Left renal cortex interstitium (tissue), 4 donors: ENCODE measurements at regions not wholly inside any gene's neighbourhood (a gene's known extent, or its start where the extent isn't known, plus 50 kb on each side); places are given as distances from the start of the nearest gene placed in this dataset.

Experiments
- DNase-seq, 4 donors: peaks; one replicate each; pipeline ENCODE4 v3.0.0-alpha.2; 2013; ENCODE audit warnings: low read depth in 4 of 4, low spot score in 2 of 4, missing footprints in 1 of 4

DNA sequence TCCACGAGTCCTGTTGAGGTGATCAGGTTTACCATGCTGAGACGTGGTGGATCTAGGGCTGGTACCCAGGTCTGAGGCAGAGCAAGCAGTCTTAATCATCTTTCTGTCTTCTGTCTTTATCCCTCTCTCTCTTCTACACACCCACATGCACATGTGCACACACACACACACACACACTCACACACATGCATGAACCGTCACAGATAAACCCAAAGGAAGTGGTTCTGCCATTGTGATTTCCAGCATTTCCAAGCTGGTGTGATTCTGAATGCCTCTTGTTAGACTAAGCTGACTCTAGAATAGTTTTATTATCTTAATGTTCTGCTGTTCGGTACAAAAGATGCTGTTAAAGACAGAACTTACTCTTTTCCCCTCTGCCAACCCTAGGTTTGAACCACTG lies 411.8 kb upstream of the SALL1 start:
- no peak for DNase-seq

DNA sequence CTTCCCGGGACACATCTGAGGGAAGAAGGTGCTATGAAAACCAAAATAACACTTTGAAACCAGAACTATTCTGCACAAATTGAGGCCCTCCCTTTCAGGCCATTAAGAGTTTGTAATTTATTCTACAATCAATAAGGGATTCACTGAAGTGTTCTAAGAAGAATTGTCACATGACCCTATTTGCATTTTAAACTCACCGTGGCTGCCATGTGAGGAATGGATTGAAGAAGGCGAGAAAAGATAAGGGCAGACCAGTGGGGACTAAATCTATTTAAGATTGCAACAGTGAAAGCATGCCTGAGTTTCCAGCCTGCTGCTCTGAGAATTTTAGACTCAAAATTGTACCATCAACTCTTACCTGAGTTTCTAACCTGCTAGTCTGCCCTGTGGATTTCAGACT lies 408.8 kb upstream of the SALL1 start:
- no peak for DNase-seq

DNA sequence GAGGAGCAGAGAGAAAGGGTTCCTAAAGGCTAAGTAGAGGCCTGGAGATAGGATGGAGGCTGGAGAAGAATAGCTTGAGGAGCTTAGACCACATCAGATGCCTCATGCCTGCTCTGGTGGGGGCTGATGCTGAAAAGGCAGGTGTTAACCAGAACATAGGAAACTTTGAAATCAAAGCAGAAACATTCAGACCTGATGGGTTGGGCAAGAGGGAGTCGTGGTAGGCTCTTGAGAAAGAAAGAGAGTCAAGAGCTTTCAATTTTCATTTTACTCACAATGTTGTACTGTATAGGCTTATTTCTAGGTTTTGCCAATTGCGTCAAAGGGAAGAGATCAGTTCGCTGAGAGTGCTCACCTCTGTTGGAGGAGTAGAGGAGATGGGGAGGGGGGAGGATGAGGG lies 406.6 kb upstream of the SALL1 start:
- no peak for DNase-seq

DNA sequence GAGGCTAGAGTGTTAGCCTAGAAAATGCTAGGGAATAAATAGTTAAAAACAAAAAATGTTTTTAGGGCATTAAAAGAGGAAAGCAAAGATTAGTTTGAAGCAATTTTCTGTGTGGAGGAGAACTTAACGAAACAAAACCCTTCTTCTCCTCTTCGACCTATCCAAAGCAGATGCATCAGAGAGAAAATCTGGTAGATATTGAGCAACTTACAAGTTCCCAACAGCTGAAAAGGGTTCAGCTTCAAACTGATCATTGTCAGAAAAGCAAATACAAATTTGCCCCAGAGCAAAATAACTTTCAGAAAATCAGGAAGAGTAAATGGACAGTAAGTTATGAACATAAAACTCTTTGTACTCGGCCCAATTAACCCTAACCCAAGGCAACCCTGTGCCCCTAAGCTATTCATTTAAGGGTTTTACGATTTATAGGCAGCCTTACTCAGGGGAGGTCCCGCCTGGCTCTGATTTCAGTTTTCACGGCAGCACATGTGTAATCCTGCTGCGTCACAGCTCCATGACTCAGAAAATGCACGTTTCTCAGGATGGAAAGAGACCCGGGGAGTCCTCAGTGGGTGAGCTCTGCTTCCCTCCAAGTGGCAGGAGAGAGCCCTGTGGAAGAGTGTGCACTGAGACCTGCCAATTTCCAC lies 405.7 kb upstream of the SALL1 start:
- DNase-seq, result no peak

DNA sequence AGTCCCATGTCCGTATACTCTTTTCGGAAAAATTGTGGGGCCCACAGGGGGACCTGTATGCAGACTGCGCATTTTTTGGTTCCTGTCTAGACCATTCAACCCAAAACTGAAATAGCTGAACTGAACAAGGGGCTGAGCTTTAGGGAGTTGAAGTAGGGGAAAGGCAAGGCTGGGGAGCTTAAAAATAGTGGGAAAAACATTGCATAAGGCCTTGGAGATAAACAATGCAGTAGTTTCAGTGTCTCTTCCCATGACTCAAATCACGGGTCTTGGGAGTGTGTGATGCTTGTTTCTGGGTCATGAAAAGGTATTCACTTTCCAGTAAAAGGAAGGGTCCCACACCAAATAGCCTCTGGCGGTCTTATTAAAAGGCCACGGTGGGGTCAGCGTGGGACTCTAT lies 402.8 kb upstream of the SALL1 start:
- no peak for DNase-seq

DNA sequence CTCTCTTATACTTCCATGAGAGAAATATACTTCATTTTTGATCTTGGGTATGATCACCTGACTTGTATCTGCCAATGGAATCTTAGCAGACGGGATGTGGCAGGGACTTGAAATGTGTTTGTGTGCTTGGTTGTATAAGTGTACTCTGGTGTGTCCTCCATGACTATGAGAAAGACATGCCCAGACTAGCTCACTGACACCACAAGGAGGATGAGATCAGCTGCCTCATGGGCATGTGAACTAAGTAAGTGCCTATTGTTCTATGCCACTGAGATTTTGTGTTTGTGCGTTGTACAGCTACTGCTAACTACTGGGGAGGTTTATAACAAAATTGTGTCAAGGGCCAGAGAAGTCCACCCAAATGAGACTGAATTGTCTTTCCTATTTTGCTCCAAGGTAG lies 402.2 kb upstream of the SALL1 start:
- no peak for DNase-seq

DNA sequence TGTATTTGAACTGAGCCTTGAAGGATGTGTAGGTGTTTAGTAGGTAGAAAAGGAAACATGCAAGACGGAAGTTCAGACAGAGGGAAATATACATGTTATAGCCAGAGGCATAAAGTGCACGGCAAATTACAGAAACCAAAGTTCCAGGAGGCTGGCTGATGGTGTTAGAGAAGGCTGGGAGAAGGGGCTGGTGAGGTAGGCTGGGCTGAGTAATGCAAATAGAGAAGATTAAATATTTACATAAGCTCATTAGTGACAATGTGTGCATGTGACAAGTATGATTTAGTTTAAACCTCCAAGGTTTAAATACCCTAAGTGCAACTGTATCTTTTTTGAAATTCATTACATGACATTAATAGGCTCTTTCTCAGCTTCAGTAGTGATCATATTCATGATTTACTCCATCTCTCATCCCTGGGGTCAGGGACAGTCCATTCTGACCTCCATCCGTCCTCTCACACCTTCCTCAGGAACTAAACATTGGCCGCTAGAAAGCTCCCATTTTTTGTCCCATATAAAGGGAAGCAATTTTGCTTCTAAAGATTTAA lies 399.8 kb upstream of the SALL1 start:
- no peak for DNase-seq

DNA sequence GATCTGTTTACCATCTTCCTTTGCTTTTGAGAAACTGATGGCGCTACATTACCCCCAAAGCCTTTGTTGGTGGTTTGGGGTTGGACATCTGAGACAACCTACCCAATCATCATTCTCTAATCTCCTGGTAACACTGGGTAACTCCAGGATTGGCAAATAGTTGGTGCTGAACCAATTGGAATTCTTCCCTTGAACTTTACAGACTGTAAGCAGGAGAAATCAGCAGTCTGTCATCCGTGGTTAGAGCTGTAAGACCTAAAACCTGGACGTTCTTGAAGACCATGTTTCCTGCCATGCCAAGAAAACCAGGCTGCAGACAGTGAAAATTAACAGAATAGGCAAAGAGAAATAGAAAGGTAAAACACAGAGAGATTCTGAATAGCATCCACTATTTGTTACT lies 398.8 kb upstream of the SALL1 start:
- DNase-seq, result no peak

DNA sequence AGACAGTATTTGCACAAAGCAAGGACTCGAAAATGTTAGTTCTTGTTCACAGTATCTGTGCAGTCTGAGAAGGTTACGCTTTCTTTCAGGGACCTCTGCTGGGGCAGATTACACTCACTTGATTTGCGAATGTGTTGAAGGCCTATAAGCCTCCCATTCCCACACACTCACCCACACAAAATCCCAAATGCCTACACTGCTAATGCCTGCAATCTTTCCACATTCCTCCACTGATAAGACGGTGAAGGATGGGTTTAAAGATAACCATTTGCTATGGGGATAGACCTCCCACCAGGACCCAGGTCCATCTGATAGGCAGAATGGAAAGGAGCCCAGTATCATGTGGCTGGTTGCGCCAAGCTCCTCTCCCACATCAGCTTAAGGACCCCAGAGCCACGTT lies 394.9 kb upstream of the SALL1 start:
- DNase-seq, result no peak

DNA sequence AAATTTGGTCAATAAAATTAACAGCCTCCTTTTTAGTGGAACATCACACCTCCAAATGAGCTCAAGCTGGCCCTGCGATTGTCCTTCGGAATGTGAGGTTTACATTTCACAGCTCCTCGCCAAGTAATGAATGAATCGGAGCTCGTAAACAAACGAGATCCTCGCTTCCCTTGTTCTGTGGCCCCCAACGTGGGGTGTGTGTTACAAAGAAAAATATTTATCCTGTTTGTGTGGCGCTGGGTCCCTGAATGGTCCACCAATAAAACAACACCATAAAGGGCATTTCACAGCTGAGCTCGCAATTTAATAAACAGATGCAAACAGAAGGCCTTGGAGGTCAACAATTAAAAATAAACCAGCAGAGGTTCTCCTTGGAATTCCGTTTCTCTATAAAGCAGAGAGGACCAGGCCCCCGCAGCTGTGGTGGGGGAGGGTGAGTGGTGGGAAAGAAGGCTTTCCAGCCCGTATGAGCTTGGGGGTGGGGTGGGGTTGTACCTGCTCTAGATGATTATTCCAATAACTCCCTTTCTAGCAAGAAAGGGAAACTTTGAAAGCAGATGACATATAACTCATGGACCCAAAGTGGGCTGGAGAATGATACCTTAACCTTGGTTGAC lies 393.9 kb upstream of the SALL1 start:
- no peak for DNase-seq

DNA sequence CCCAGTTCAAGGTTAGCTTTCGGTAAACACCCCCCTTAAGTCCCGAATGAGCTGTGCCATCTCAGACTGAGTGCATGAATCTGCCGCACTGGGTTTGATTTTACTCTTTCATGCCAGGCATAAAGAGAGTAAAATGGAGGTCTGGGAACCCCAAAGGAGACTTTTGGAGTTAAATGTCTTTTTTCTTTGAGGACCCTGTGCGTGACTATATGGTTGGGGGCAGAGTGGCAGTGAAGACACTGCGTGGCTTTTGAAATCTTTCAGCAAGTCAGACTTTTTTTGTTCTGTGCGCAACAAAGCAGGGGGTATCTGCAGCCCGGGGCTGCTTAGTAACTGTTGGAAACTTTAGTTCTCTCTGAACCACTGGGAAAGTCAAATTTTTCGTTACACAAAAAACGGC lies 392.9 kb upstream of the SALL1 start:
- no peak for DNase-seq

DNA sequence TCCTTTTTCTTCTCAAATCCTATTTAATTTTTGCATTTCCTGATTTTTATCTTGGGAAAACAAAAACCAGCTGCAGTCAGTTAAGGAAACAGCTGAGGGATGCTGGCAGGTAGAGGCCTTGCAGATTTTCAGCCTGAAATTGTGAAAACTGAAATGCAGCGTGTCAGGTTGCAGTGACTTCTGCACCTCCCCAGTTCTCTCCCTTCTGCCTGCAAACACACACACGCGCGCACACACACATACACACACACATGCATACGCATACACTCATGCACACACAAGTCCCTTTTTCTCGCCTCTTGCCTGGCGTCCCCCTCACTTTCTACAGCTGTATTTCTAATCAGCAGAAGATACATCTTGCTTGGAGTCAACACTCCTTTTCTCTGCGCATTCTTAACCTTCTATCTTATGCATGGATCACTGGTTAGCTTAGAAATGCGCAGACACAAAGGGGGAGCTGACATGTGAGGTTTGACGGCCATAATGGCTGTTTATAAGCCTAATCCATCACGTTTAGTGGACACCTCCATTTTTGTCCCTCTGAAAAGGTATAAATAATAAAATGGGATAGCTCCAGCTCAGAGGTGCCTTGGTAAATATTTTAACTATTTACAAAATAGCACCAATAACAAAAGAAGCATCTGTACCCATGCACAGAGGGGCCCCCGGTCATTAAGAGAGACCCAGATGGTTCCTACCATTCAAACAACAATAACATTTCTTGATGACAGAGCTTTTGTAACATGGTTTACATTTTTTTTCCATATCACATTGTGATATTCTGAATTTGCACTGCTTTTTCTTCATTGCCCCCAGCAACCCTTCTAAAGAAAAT lies 392.1 kb upstream of the SALL1 start:
- no peak for DNase-seq

DNA sequence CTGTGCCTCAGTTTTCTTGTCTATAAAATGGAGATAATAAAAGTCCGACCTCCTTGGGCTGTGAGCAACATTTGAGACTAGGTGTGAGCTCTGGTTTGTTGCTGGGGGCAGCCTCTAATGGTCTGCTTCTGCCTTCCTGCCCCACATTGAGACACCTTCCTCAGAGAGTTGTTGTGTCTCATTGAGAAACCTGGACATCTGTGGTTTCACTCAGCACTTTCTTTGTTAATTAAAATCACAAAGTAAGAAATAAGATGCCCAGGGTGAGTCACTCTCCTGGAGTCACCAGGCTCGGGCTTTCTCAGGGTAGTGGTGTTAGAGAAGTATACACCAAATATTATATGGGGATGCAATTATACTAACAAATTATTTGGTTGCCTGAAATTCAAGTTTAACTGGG lies 389.2 kb upstream of the SALL1 start:
- DNase-seq, result no peak

DNA sequence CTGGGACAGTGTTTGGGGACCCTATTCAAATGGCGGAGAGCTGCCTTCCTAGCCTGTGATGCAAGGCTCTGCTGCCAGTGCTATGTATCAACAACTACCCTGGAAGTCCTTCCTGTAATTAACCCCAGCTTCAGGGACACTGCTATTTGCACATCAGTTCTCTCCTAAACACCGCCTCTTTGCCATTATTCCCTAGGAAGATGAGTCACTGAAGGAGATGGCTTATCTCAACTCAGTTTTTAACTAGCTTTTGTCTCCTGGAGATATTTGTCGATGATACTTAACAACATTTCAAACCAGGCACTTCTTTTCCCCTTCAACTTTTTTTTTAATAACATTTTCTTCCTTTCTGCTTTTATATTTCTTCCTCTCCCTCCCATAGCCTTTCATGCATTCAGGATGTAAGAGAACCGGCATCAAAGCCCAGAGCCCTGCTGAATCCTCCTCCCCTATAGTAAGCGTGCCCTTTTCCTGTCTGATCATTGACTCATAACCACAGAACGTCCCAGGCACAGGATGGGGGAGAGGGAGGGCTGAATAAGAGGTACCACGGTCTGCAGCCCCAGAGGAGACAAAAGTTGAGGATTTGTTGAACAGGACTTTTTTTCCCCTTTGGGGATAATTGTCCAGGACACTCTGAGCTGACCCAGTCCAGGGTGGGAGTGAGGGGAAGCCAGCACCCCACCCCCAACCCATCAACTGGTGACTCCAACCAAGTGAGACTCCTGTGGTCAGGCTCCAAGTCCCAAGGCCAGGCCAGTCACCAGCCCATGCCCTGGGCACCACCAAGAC lies 387.8 kb upstream of the SALL1 start:
- no peak for DNase-seq

DNA sequence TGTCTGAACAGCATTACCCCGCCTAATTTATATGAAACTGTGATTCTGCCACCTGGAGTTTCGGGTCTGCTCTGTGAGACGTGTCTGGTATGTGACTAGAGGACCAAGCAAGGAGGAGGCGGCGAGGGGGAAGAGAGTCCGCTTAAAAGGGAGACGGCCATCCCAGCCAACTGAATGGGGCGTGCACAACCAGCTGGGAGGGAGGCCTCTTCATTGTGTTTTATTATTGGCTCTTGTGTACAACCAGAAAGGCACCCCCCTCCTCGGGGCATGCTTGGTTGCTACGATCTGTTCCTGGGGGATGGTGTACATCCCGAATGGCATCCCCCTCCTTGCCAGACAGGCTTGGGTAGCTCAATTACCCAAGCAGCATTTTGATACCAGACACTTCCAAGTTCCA lies 384.5 kb upstream of the SALL1 start:
- DNase-seq, result no peak

DNA sequence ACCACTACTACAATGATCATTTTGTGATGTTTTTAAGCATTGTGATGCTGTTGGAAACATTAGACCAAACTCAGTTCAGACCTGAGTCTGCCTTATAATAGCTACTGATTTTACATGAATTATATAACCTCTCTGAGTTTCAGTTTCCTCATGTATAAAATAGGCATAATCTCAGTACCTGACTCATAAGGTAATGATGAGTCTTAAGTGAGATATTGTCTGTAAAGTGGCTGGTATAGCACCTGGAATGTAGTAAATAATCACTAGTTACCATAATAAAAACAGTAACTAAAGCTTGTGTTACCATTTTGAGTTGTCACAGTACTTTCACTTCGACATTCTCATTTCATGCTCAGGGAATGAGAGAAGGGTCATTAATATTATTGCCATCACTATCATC lies 381.5 kb upstream of the SALL1 start:
- DNase-seq, result no peak

DNA sequence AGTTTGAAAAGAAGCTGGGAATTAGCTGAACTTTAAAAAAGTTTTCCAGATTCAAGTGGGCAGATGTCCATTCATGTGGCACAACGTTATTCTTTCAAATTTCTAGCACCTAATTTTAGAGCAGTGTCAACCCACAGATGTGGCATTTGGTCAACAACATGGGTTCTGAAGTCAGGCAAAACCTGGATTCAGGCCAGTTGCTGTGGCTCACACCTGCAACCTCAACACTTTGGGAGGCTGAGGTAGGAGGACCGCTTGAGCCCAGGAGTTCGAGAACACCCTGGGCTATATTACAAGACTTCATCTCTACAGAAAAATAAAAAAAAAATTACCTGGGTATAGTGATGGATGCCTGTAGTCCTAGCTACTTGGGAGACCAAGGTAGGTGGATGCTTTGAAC lies 380.2 kb upstream of the SALL1 start:
- no peak for DNase-seq

DNA sequence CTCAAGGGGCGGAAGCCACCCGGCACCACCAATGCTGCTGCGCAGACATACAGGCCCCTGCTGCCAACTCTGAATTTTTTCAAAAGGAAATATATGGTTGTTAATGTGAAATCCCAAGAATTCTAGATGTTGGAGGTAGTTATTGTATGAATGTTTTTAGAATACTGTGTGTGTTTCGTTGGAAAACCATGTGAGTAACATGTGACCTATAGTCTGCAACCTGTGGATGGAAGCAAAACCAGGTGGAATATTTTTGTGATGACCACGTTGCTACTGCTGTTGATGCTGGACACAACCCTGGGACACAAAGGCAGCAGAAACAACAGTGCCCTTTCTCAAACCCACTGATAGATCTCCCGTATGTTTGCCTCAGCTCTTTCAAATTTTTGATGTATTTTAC lies 376.3 kb upstream of the SALL1 start:
- DNase-seq, result no peak

DNA sequence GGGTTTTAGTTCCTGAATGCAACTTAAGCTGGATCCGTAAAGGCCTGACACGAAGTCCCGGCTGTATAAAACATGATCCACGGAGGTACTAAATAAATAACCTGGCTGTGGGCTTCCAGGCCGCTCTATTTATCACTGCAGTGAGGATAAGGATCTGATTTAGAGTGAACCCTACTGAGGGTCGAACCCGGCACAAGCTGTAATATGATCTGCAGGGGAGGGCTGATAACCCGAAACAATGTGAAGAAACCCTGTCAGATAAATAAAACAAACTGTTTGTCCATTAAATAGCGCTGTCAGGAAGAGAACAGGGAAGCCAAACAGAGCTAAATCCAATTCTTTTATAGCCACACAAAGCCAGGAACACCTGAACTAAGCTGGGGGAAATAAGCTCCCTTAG lies 375.6 kb upstream of the SALL1 start:
- DNase-seq, result peak; percentile 63 to 78 (median 74)

DNA sequence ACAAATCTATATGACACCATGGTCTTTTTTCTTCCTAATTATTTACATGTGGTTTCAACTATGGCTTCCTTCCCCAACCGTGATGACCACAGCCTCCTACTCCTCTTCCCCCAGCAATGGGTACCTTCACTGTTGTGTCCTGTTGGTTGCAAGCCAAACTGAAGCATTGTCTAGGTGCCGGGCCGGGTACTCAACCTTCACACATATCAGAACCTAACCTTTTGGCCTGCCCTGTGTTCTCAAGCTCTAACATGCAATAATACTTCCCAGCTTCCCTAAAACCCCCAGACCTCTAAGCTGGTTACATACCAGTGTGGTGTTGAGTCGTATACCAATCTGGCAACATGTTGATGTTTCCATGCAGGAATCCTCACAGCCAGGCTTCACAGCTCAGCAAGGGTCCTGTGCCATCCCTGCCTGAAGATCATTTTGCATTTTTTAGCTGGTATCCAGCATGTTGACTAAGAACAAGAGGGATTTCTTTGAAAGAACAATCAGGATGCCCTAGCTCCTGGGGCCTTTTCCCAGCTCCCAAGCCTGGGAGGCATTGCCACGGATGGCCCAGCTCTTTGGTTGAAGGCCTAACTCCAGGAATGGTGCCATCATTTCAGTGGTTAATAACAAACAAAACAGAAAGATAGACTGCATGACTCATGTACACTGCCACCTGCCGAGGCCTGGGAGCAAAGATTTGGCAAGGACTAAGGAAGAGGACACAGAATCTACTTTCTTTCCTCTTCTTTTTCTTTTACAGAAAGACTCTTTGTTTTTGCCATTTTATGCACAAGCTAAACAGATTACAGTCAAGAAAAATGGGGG lies 373.7 kb upstream of the SALL1 start:
- no peak for DNase-seq
